GM23338 (cell line): ENCODE measurements at regions not wholly inside any gene's neighbourhood (a gene's known extent, or its start where the extent isn't known, plus 50 kb on each side); places are given as distances from the start of the nearest gene placed in this dataset.

Experiments used
- ATAC-seq: fragments of 200-7000 bp; cut with Tn5 transposase; 3 replicates; pipeline ENCODE4 v1.9.1; 2020
- DNase-seq: peaks from one replicate; pipeline ENCODE4 v3.0.0-alpha.2; 2015; ENCODE audit warnings: low spot score
- H2AFZ ChIP-seq: fragments of 200-600 bp; sonication (generic); 2 replicates; pipeline ENCODE4 v1.8.0; 2016; ENCODE audit warnings: antibody characterized with exemption, mild to moderate bottlenecking, moderate library complexity
- H3F3A ChIP-seq: fragments of 200-600 bp; sonication (generic); replicated peaks from 2 replicates; pipeline ENCODE4 v1.8.0; 2017; ENCODE audit warnings: antibody characterized with exemption, mixed run types, low read depth
- H3K27ac ChIP-seq: fragments of 200-600 bp; sonication (generic); 2 replicates; pipeline ENCODE4 v1.6.1; 2016; ENCODE audit warnings: low read depth
- H3K27me3 ChIP-seq: fragments of 200-600 bp; sonication (generic); 2 replicates; pipeline ENCODE4 v1.8.0; 2016; ENCODE audit warnings: mild to moderate bottlenecking, mixed run types, moderate library complexity; ENCODE audit not compliant: insufficient read depth
- H3K36me3 ChIP-seq: fragments of 200-600 bp; sonication (generic); 2 replicates; pipeline ENCODE4 v1.8.0; 2016; ENCODE audit warnings: mild to moderate bottlenecking; ENCODE audit not compliant: insufficient read depth
- H3K4me1 ChIP-seq: fragments of 200-600 bp; sonication (generic); 2 replicates; pipeline ENCODE4 v1.8.0; 2016; ENCODE audit warnings: mild to moderate bottlenecking, moderate library complexity; ENCODE audit not compliant: insufficient read depth
- H3K4me2 ChIP-seq: fragments of 200-600 bp; sonication (generic); 2 replicates; pipeline ENCODE4 v1.7.1; 2017; ENCODE audit warnings: mixed run types
- H3K4me3 ChIP-seq: fragments of 200-600 bp; sonication (generic); 2 replicates; pipeline ENCODE4 v1.6.1; 2016; ENCODE audit warnings: mixed run types
- H3K79me2 ChIP-seq: fragments of 200-600 bp; sonication (generic); replicated peaks from 2 replicates; pipeline ENCODE4 v1.8.0; 2017; ENCODE audit warnings: mild to moderate bottlenecking; ENCODE audit not compliant: insufficient read depth
- H3K9me2 ChIP-seq: fragments of 200-600 bp; sonication (generic); 2 replicates; pipeline ENCODE4 v1.8.0; 2017; ENCODE audit not compliant: insufficient read depth
- H4K20me1 ChIP-seq: fragments of 200-600 bp; sonication (generic); replicated peaks from 2 replicates; pipeline ENCODE4 v1.8.0; 2017; ENCODE audit warnings: mild to moderate bottlenecking; ENCODE audit not compliant: insufficient read depth
- H3K27ac Mint-ChIP-seq: 2 replicates; pipeline ENCODE4 v1.8.0; 2020; ENCODE audit warnings: inconsistent platforms, mild to moderate bottlenecking, moderate library complexity, mixed read lengths
- H3K27me3 Mint-ChIP-seq: 3 replicates; pipeline ENCODE4 v1.8.0; 2022; ENCODE audit warnings: low read depth, mild to moderate bottlenecking, moderate library complexity, mixed read lengths, inconsistent platforms; ENCODE audit not compliant: insufficient read depth, poor library complexity
- H3K36me3 Mint-ChIP-seq: 3 replicates; pipeline ENCODE4 v1.8.0; 2021; ENCODE audit warnings: low read depth, mild to moderate bottlenecking, inconsistent platforms, moderate library complexity, mixed read lengths
- H3K4me1 Mint-ChIP-seq: 3 replicates; pipeline ENCODE4 v1.8.0; 2020; ENCODE audit warnings: mild to moderate bottlenecking, inconsistent platforms, mixed read lengths
- H3K4me3 Mint-ChIP-seq: 3 replicates; pipeline ENCODE4 v1.8.0; 2021; ENCODE audit warnings: moderate library complexity, mild to moderate bottlenecking, inconsistent platforms, mixed read lengths
- H3K9me3 Mint-ChIP-seq: 3 replicates; pipeline ENCODE4 v1.8.0; 2020; ENCODE audit warnings: moderate library complexity, mild to moderate bottlenecking, inconsistent platforms, mixed read lengths
- CREB1 ChIP-seq: fragments of 250-450 bp; sonication (Bioruptor Pico); IDR thresholded peaks from 2 replicates; pipeline ENCODE4 v1.5.0; 2020; ENCODE audit warnings: low read depth, mild to moderate bottlenecking, moderate library complexity
- ETS1 ChIP-seq: IDR thresholded peaks from 2 replicates; pipeline ENCODE4 v1.6.1; 2016; ENCODE audit warnings: antibody characterized with exemption
- EZH2 ChIP-seq: fragments of 200-600 bp; sonication (generic); IDR thresholded peaks from one replicate; pipeline ENCODE4 v1.8.0; 2017; ENCODE audit warnings: antibody characterized with exemption, mild to moderate bottlenecking, low read depth; ENCODE audit not compliant: unreplicated experiment
- EZH2phosphoT487 ChIP-seq: fragments of 200-600 bp; sonication (generic); IDR thresholded peaks from one replicate; pipeline ENCODE4 v1.8.1; 2018; ENCODE audit warnings: antibody characterized with exemption; ENCODE audit not compliant: unreplicated experiment
- JUNB ChIP-seq: IDR thresholded peaks from one replicate; pipeline ENCODE4 v1.6.1; 2016; ENCODE audit warnings: antibody characterized with exemption; ENCODE audit not compliant: unreplicated experiment
- POLR2AphosphoS5 ChIP-seq: IDR thresholded peaks from 2 replicates; pipeline ENCODE4 v1.6.1; 2016; ENCODE audit warnings: antibody characterized with exemption, low read depth
- STAT1 ChIP-seq: IDR thresholded peaks from one replicate; pipeline ENCODE4 v1.6.1; 2016; ENCODE audit warnings: antibody characterized with exemption; ENCODE audit not compliant: unreplicated experiment
- ZNF114 ChIP-seq: fragments of 250-450 bp; sonication (Bioruptor Pico); IDR thresholded peaks from 2 replicates; pipeline ENCODE4 v1.5.0; 2020; ENCODE audit warnings: mild to moderate bottlenecking, moderate library complexity
- ZNF331 ChIP-seq: fragments of 250-450 bp; sonication (Bioruptor Pico); IDR thresholded peaks from 2 replicates; pipeline ENCODE4 v1.5.0; 2020; ENCODE audit warnings: low read depth, mild to moderate bottlenecking, moderate library complexity
- ZNF462 ChIP-seq: fragments of 250-450 bp; sonication (Bioruptor Pico); IDR thresholded peaks from 2 replicates; pipeline ENCODE4 v1.5.0; 2020; ENCODE audit warnings: mild to moderate bottlenecking, moderate library complexity
- TF ChIP-seq, protein P1 (sequence below), 2 experiments: fragments of 200-600 bp in 1 of 2; sonication (generic) in 1 of 2; conservative IDR thresholded peaks; 2 replicates each; pipeline versions ENCODE4 v1.5.1 to v1.6.1; 2016 to 2017; ENCODE audit warnings: antibody characterized with exemption in 2 of 2, low read depth in 2 of 2, mild to moderate bottlenecking in 2 of 2, moderate library complexity in 1 of 2

DNA sequence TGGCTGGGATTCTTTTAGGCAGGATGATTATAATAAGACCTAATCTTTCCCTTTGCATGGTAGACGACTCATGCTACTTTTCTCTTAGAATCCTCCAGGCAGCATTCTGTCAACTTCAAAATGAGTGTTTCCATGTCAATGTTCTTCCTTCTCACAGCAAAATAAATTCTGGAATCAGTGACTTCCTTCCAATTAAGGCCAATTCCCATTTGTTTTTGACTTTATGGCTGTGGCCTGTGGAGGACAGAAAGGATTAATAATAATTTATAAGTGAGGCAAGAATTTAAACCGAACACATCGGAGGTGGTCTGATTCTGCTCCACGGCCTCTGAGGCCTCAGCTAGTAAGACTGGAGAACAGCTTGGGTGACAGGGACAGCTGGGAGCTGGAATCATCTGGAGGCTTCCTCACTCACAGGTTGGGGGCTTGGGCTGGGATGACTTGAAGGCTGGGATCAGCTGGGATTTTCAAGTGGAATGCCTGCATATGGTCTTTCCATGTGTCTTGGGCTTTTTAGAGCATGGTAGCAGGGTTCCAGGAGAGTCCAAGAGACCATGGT, 241.8 kb upstream of the MCTP2 start (continued):
- TF ChIP-seq, protein P1, sequence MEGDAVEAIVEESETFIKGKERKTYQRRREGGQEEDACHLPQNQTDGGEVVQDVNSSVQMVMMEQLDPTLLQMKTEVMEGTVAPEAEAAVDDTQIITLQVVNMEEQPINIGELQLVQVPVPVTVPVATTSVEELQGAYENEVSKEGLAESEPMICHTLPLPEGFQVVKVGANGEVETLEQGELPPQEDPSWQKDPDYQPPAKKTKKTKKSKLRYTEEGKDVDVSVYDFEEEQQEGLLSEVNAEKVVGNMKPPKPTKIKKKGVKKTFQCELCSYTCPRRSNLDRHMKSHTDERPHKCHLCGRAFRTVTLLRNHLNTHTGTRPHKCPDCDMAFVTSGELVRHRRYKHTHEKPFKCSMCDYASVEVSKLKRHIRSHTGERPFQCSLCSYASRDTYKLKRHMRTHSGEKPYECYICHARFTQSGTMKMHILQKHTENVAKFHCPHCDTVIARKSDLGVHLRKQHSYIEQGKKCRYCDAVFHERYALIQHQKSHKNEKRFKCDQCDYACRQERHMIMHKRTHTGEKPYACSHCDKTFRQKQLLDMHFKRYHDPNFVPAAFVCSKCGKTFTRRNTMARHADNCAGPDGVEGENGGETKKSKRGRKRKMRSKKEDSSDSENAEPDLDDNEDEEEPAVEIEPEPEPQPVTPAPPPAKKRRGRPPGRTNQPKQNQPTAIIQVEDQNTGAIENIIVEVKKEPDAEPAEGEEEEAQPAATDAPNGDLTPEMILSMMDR (conservative IDR thresholded peaks at IDR 0.05; ENCODE audit: low read depth in 2 of 2): no peak
- no peak for TF ChIP-seq EZH2phosphoT487
- no peak for TF ChIP-seq POLR2AphosphoS5
- TF ChIP-seq ZNF331: no peak
- TF ChIP-seq EZH2: no peak
- no peak for TF ChIP-seq JUNB
- TF ChIP-seq ETS1: no peak
- TF ChIP-seq STAT1: no peak
- no peak for TF ChIP-seq ZNF114
- no peak for TF ChIP-seq CREB1 (CRISPR knock-in tag)

DNA sequence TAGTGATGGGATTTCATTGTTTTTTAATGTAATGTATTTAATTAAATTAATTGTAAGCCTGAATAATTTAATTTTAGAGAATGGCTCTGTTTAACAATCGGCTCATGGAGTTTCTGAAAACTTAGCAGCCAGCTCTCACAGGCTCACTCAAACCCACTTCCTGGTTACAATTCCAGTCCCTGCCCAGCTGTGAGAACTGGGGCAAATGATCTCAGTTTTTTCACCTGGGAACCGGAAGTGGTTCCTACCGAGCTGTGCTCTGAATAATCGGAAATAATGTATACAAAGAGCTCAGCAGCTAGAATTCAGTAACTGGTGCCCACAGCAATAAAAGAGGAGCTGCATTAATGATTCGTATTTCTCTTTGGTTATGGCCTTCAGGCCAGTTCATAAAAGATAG, 244.3 kb upstream of the MCTP2 start:
- DNase-seq (no peak), ATAC-seq (no peak)
- H3K36me3 Mint-ChIP-seq: no peaks in the 10 kb centered on the region
- Histone ChIP-seq H3K79me2 (no peaks in the 10 kb centered on the region), H2AFZ (peak overlapping the region; percentile 23; the same call in 1 of the 2 replicates), H3K4me1 (no peaks in the 10 kb centered on the region), H3K36me3 (no peaks in the 10 kb centered on the region), H3K27ac (no peak overlapping the region), H3K4me2 (no peak overlapping the region), H3F3A (no peaks in the 10 kb centered on the region), H3K4me3 (no peak overlapping the region), H3K9me2 (no peaks in the 10 kb centered on the region), H4K20me1 (no peaks in the 10 kb centered on the region), H3K27me3 (no peaks in the 10 kb centered on the region)
- H3K27ac Mint-ChIP-seq: no peak overlapping the region
- H3K27me3 Mint-ChIP-seq: no peaks in the 10 kb centered on the region
- H3K4me1 Mint-ChIP-seq: no peaks in the 10 kb centered on the region
- no peak overlapping the region for H3K4me3 Mint-ChIP-seq
- TF ChIP-seq ZNF331: no peak
- TF ChIP-seq, protein P1 (conservative IDR thresholded peaks at IDR 0.05; ENCODE audit: low read depth in 2 of 2): no peak
- no peak for TF ChIP-seq ZNF114
- TF ChIP-seq ZNF462 (CRISPR knock-in tag): no peak
- no peak for TF ChIP-seq EZH2
- no peak for TF ChIP-seq ETS1
- no peaks in the 10 kb centered on the region for H3K9me3 Mint-ChIP-seq
